Activated CD8-positive, alpha-beta memory T cell treated with anti-CD3 and anti-CD28 coated beads for 1 hour (primary cell): ENCODE measurements at regions not wholly inside any gene's neighbourhood (a gene's known extent, or its start where the extent isn't known, plus 50 kb on each side); places are given as distances from the start of the nearest gene placed in this dataset.

ENCODE experiments used
- DNase-seq, 2 donors: peaks; one replicate each; pipeline ENCODE4 v3.0.0-alpha.2; 2020; ENCODE audit warnings: low read depth in 1 of 2; ENCODE audit errors: extremely low read depth in 1 of 2

DNA sequence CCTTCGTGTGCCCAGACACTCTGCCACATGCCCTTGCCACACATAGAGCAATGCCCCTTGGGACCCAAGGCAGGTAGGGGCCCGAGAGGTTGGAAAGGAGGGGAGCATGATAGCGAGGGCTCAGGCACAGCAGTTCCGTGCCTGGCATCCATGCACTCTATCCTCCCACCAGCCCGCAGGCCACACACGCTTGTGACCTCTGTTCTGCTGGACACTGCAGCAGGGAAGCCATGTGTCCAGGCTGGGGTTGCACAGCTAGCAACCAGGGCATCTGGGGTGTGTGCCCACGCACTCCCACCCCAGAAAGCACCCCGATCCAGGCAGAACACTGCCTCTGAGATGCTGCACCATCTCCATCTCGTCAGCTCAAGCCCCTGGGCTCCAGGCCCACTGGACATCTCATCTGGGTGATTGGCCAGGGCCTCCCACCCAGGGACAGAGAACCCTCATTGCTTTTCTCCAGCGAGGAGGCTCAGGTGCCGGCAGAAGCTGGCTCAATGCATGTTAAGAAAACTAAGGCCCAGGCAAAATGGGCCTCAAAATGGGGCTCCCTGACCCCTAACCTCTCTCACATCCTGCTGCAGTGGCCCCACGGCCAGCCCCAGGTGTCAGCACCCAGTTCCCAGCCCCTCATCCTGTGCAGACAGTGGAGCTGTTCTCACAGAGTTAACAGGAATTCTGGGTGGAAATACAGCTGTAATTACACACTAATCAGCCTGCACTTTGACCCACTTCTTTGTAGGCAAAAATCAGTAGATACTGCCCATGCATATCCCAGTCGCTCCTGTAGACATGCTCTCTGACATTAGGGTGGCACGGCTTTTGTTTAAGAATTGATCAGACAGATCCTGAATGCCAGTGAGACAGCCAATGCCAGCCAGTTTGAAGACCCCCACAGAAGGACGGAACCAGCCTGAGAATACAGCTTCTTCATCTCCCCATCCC is 173.9 kb upstream of the B3GAT1 start:
- DNase-seq, result no peak

DNA sequence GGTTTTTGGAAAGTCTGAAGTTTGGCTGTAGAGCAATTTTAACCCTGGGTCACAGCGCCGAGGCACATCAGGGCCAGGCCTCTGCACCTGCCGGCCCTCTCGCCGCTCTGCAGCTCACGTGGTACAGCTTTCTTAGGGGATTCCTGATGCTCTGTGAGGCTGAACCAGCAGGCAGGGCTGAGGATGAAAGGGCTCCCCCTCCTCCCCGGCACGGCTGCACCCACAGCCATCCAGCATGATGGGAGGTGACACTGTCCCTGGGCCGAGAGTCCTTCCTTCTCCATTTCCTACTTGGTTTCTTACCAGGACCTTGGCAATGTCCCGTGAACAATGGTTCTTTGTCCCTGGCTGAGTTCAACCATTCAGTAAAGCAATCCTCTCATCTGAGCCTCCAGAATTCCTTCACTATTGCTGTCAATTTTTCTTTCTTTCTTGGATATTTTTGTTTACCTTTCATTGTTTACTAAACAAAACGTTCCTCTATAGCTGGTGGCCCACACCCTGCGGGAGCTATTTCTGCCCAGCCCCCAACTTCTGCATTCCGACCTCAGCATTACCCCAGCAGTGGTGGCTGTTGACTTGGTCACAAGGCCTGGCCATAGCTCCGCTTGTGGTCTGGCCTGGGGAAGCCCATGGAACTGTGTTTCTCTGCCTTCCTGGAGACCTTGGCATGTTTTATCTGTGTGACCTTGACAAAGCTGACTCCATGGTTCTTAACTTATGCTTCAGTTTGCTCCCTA is 172.8 kb upstream of the B3GAT1 start:
- no peak for DNase-seq

- no peak for DNase-seq
These were observed 172.0 kb upstream of the B3GAT1 start for GRCh38 chr11:134584001-134584561.

DNA sequence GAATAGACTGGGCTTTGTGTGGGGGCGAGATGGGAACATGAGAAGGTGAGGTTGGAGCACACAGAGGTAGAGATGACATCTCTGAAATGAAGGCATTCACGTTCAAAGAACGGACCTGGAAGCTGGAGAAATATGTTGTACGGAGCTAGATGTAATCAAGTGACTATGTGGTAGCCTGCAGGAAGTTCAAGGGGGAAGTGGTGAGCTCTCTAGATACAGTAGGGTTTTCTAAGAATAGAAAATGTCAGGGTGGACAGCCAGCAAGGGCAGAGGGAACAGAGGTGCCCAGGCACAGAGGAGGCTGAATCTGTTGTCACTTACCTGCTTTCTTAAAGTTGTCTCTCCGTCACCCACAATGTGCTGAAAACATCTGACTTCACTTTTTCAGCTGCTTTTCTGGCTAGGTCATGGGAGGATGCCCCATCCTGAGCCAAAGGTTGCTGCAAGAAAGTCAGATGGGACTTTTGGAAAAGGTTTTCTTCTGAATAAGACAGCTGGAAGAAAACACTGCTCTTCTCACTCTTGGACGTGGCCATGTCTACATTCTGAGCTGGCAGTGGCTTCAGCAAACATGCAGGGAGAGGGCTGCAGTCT is 171.5 kb upstream of the B3GAT1 start:
- no peak for DNase-seq

- DNase-seq, result no peak
These were observed 170.7 kb upstream of the B3GAT1 start for GRCh38 chr11:134582770-134583095.

DNA sequence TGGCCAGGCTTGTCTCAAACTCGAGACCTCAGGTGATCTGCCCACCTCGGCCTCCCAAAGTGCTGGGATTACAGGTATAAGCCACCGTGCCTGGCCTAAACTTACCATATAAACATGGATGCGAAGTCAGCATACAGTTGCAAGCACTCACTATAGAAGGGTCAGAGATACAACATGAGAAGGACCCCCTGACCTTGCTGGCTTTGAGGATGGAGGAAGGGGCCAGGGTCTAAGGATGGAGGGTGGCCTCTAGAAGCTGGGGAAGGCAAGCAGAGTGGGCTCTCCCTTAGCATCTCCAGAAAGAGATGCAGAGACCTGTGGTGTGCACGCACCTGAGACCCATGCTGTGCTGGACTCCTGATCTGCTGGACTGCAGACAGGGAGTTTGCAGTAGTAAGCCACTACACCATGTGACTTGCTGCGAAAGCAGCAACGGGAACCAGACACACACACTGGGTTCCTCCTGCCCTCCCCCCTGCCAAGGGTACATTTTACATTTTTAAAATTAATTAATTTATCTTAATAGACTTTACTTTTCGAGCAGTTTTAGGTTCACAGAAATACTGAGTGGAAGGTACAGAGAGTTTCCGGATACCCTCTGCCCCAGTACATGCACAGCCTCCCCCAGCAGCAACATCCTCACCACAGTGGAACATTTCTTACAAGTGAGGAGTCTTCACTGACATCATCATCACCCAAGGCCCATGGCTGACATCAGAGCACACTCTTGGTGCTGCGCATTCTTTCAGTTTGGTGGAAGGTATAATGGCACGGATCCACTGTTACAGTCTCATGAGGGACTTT is 170.1 kb upstream of the B3GAT1 start:
- no peak for DNase-seq

GRCh38 chr11:134581121-134581626 is 169.1 kb upstream of the B3GAT1 start:
- DNase-seq, result no peak

GRCh38 chr11:134580610-134580975 is 168.6 kb upstream of the B3GAT1 start:
- DNase-seq, result no peak

GRCh38 chr11:134579724-134580609 is 167.9 kb upstream of the B3GAT1 start:
- no peak for DNase-seq

- DNase-seq, result no peak
These were observed 167.0 kb upstream of the B3GAT1 start for GRCh38 chr11:134578807-134579723.

DNA sequence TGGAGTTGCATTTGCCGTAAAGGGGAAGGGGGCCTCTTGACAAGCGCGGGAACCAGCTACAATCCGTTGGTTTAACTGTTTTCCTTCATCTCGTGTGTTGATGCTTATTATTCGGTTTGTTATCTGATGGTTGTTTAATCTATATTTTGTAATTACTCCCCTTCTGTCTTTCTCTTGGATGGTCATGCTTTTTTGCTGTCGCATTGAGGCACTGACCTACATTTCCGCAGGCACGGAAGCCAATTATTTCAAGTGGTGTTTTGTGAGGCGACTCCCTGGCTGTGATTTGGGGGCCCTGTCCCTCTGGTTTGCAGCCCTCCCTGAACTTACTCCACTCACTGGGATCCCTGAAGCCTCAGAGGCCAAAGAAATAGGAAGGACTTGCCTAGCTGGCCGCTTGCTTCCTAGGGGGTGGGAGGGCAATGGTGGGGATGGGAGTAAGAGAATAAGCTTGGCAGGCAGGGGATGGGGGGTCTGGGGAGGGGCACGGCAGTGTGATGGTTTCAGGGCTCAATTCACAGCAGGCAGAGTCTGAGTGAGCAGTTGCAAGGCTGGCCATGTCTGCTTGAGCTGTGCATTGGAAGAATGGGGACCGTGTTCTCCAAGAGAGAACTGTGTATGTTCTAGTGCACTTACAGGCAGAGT is 165.8 kb upstream of the B3GAT1 start:
- no peak for DNase-seq

DNA sequence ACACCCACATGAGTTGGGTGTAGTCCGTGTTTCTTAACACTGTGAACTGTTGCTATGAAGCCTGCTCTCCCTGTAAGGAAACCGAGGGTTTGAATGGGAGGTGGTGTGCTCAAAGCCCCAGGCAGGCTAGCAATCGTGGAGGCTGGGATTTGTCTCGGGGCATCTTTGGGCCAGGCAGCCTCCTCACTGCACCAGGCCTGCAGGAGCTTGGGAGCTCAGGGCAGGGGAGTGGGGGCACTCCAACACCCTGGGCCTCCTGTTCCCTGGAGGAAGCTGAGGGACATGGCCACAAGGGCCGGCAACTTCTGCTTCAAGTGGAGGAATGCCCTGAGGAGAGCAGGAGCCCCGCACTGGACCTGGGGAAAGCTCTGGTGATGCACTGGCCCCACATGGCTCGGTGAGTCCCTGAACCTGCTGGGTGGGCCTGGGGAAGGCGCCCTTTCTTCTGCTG is 164.7 kb upstream of the B3GAT1 start:
- DNase-seq, result no peak

GRCh38 chr11:134576286-134576685 is 164.2 kb upstream of the B3GAT1 start:
- DNase-seq, result no peak

DNA sequence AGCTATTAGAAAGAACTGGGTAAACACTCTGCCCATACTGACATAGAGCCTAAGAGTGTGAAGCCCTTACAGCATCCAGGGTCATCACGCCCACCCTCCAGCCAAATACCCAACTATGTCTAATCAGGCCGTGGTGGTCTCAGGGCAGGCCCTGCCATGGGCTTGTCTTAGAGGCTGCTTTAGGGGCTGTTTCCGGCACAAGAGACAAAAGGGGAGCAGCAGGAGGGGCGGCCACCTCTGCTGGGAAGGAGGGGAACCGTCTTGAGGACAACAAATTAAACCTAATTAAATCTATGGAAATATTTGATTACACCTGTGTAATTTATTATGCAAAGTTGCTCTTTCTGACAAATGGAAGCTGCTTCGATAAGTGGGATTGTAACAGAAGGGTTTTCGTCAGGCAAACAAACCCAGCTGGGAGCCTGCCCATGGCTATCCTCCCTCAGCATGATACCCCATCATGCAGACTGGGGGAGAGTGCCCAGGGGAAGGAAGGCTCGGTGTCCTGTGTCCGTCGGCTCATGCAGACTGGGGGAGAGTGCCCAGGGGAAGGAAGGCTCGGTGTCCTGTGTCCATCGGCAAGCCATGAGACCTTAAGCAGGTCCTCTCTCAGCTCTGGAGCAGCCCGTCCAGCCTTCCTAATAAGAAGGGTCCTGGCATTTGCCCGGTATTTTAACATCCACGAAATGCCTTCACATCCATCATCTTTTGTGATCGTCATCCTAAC is 163.6 kb upstream of the B3GAT1 start:
- DNase-seq, result no peak

GRCh38 chr11:134574947-134575346 is 162.9 kb upstream of the B3GAT1 start:
- DNase-seq, result no peak

DNA sequence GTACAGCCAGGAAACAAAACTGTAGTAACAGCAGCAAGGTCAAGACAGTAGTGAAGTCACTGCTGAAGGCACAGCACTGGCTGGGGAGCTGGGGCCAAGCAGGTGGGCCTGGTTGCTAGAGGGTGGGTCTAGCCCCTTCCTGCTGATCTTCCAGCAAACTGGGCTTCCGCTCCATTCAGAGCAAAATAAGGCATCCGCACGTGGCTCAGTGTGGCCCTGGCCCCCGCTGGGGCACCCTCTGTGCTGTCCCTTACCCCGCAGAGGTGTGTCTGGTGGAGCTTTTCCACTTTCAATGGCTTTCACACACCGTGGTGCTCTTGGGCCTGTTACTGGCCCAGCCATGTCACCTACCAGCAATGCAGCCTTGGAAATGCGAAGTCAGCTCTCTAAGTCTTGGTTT is 162.4 kb upstream of the B3GAT1 start:
- DNase-seq, result no peak

GRCh38 chr11:134573857-134574256 is 161.8 kb upstream of the B3GAT1 start:
- DNase-seq, result no peak
